ENCODE measurements at regions not wholly inside any gene's neighbourhood (a gene's known extent, or its start where the extent isn't known, plus 50 kb on each side); places are given as distances from the start of the nearest gene placed in this dataset.

- TF ChIP-seq SIN3A (IDR thresholded peaks at IDR 0.05; ENCODE audit: borderline replicate concordance, insufficient read depth, low read length) (no peak), TAF1 (IDR thresholded peaks at IDR 0.05; ENCODE audit: borderline replicate concordance, insufficient read depth, low read length) (no peak), REST (IDR thresholded peaks at IDR 0.05; ENCODE audit: insufficient read depth in 1 of 2, low read depth in 2 of 2, low read length in 2 of 2) (no peak), POLR2AphosphoS5 (IDR thresholded peaks at IDR 0.05; ENCODE audit: low read depth, low read length) (no peak), FOXP2 (optimal IDR thresholded peaks at IDR 0.05; ENCODE audit: borderline replicate concordance, extremely low read depth, extremely low read length, insufficient read depth) (no peak)
Observed at GRCh38 chr4:174071595-174071994, 211.9 kb downstream of the FBXO8 start.

GRCh38 chr4:174069848-174070330, 213.6 kb downstream of the FBXO8 start:
- TF ChIP-seq POLR2AphosphoS5 (IDR thresholded peaks at IDR 0.05; ENCODE audit: low read depth, low read length) (no peak), REST (IDR thresholded peaks at IDR 0.05; ENCODE audit: insufficient read depth in 1 of 2, low read depth in 2 of 2, low read length in 2 of 2) (no peak), SIN3A (IDR thresholded peaks at IDR 0.05; ENCODE audit: borderline replicate concordance, insufficient read depth, low read length) (no peak), TAF1 (IDR thresholded peaks at IDR 0.05; ENCODE audit: borderline replicate concordance, insufficient read depth, low read length) (no peak), FOXP2 (optimal IDR thresholded peaks at IDR 0.05; ENCODE audit: borderline replicate concordance, extremely low read depth, extremely low read length, insufficient read depth) (no peak)

GRCh38 chr4:174066611-174067205, 216.8 kb downstream of the FBXO8 start:
- TF ChIP-seq REST (IDR thresholded peaks at IDR 0.05; ENCODE audit: insufficient read depth in 1 of 2, low read depth in 2 of 2, low read length in 2 of 2): no peak
- TF ChIP-seq TAF1 (IDR thresholded peaks at IDR 0.05; ENCODE audit: borderline replicate concordance, insufficient read depth, low read length): no peak
- no peak for TF ChIP-seq SIN3A (IDR thresholded peaks at IDR 0.05; ENCODE audit: borderline replicate concordance, insufficient read depth, low read length)
- no peak for TF ChIP-seq FOXP2 (optimal IDR thresholded peaks at IDR 0.05; ENCODE audit: borderline replicate concordance, extremely low read depth, extremely low read length, insufficient read depth)
- TF ChIP-seq POLR2AphosphoS5 (IDR thresholded peaks at IDR 0.05; ENCODE audit: low read depth, low read length): no peak

- TF ChIP-seq FOXP2 (optimal IDR thresholded peaks at IDR 0.05; ENCODE audit: borderline replicate concordance, extremely low read depth, extremely low read length, insufficient read depth) (no peak), SIN3A (IDR thresholded peaks at IDR 0.05; ENCODE audit: borderline replicate concordance, insufficient read depth, low read length) (no peak), REST (IDR thresholded peaks at IDR 0.05; ENCODE audit: insufficient read depth in 1 of 2, low read depth in 2 of 2, low read length in 2 of 2) (no peak), POLR2AphosphoS5 (IDR thresholded peaks at IDR 0.05; ENCODE audit: low read depth, low read length) (no peak), TAF1 (IDR thresholded peaks at IDR 0.05; ENCODE audit: borderline replicate concordance, insufficient read depth, low read length) (no peak)
Observed at GRCh38 chr4:174062831-174063230, 220.6 kb downstream of the FBXO8 start.

Data from PFSK-1 (cell line).